H9 (cell line): ENCODE measurements at regions not wholly inside any gene's neighbourhood (a gene's known extent, or its start where the extent isn't known, plus 50 kb on each side); places are given as distances from the start of the nearest gene placed in this dataset.

Source experiments
- DNase-seq: peaks from one replicate; pipeline ENCODE4 v3.0.0-alpha.2; 2017
- H2AFZ ChIP-seq: one replicate; pipeline ENCODE4 v1.6.1; 2013; ENCODE audit warnings: mild to moderate bottlenecking, low read length, control low read depth, moderate library complexity
- H2AK5ac ChIP-seq: 2 replicates; pipeline ENCODE4 v1.6.1; 2013; ENCODE audit warnings: low read length, control low read depth, mixed read lengths; ENCODE audit not compliant: insufficient read length
- H2BK120ac ChIP-seq: one replicate; pipeline ENCODE4 v1.6.1; 2013; ENCODE audit warnings: low read depth, mild to moderate bottlenecking, low read length, control low read depth, inconsistent platforms; ENCODE audit not compliant: poor library complexity, severe bottlenecking
- H2BK12ac ChIP-seq: 2 replicates; pipeline ENCODE4 v1.6.1; 2013; ENCODE audit warnings: low read length, control low read depth, mixed read lengths, low read depth; ENCODE audit not compliant: insufficient read length
- H2BK15ac ChIP-seq: 2 replicates; pipeline ENCODE4 v1.6.1; 2013; ENCODE audit warnings: low read depth, low read length, control low read depth
- H2BK20ac ChIP-seq: one replicate; pipeline ENCODE4 v1.6.1; 2013; ENCODE audit warnings: low read depth, mild to moderate bottlenecking, low read length, control low read depth, inconsistent platforms; ENCODE audit not compliant: poor library complexity, severe bottlenecking
- H2BK5ac ChIP-seq: 2 replicates; pipeline ENCODE4 v1.6.1; 2013; ENCODE audit warnings: low read length, control low read depth, mixed read lengths; ENCODE audit not compliant: insufficient read length
- H3K14ac ChIP-seq: 2 replicates; pipeline ENCODE4 v1.6.1; 2013; ENCODE audit warnings: low read length, control low read depth; ENCODE audit not compliant: insufficient read depth
- H3K18ac ChIP-seq: 2 replicates; pipeline ENCODE4 v1.6.1; 2013; ENCODE audit warnings: low read depth, mild to moderate bottlenecking, mixed read lengths, low read length, control low read depth; ENCODE audit not compliant: insufficient read length
- H3K23ac ChIP-seq: 2 replicates; pipeline ENCODE4 v1.6.1; 2013; ENCODE audit warnings: low read length, control low read depth, mixed read lengths, low read depth; ENCODE audit not compliant: insufficient read length
- H3K23me2 ChIP-seq: 2 replicates; pipeline ENCODE4 v1.6.1; 2013; ENCODE audit warnings: low read depth, mild to moderate bottlenecking, mixed read lengths, low read length, control low read depth; ENCODE audit not compliant: insufficient read length, poor library complexity, severe bottlenecking
- H3K27ac ChIP-seq: 2 replicates; pipeline ENCODE4 v1.5.1; 2013; ENCODE audit warnings: low read length, control low read depth, mixed read lengths, low read depth; ENCODE audit not compliant: insufficient read length
- H3K27me3 ChIP-seq: 2 replicates; pipeline ENCODE4 v1.6.1; 2013; ENCODE audit warnings: low read length, control low read depth, inconsistent platforms; ENCODE audit not compliant: insufficient read depth
- H3K4ac ChIP-seq: 2 replicates; pipeline ENCODE4 v1.6.1; 2013; ENCODE audit warnings: low read depth, mild to moderate bottlenecking, control low read depth, inconsistent platforms, low read length, moderate library complexity
- H3K4me1 ChIP-seq: 2 replicates; pipeline ENCODE4 v1.6.1; 2013; ENCODE audit warnings: low read length, control low read depth, inconsistent platforms; ENCODE audit not compliant: insufficient read depth
- H3K4me2 ChIP-seq: 2 replicates; pipeline ENCODE4 v1.6.1; 2013; ENCODE audit warnings: low read length, control low read depth, mixed read lengths; ENCODE audit not compliant: insufficient read length, insufficient read depth
- H3K56ac ChIP-seq: 2 replicates; pipeline ENCODE4 v1.6.1; 2013; ENCODE audit warnings: low read depth, mild to moderate bottlenecking, mixed read lengths, low read length, control low read depth; ENCODE audit not compliant: insufficient read length
- H3K79me1 ChIP-seq: 2 replicates; pipeline ENCODE4 v1.6.1; 2013; ENCODE audit warnings: low read depth, mild to moderate bottlenecking, moderate library complexity, low read length, control low read depth, inconsistent platforms; ENCODE audit not compliant: insufficient read depth, poor library complexity, severe bottlenecking
- H3K79me2 ChIP-seq: 2 replicates; pipeline ENCODE4 v1.6.1; 2013; ENCODE audit warnings: low read length, control low read depth, inconsistent platforms; ENCODE audit not compliant: insufficient read depth
- H3K9ac ChIP-seq: 2 replicates; pipeline ENCODE4 v1.6.1; 2013; ENCODE audit warnings: low read length, control low read depth, mixed read lengths; ENCODE audit not compliant: insufficient read length; ENCODE audit errors: extremely low read depth
- H3K9me3 ChIP-seq: one replicate; pipeline ENCODE4 v1.6.1; 2013; ENCODE audit warnings: low read depth, low read length, inconsistent platforms; ENCODE audit not compliant: control insufficient read depth
- H3T11ph ChIP-seq: one replicate; pipeline ENCODE4 v1.6.1; 2013; ENCODE audit warnings: mild to moderate bottlenecking, low read length, control low read depth, inconsistent platforms
- H4K20me1 ChIP-seq: one replicate; pipeline ENCODE4 v1.6.1; 2013; ENCODE audit not compliant: control insufficient read depth, insufficient read length, insufficient read depth
- H4K5ac ChIP-seq: 2 replicates; pipeline ENCODE4 v1.6.1; 2013; ENCODE audit warnings: low read depth, mild to moderate bottlenecking, mixed read lengths, low read length, control low read depth; ENCODE audit not compliant: insufficient read length
- H4K8ac ChIP-seq: replicated peaks from 2 replicates; pipeline ENCODE4 v1.6.1; 2013; ENCODE audit warnings: low read length, control low read depth, mixed read lengths, low read depth; ENCODE audit not compliant: insufficient read length
- H4K91ac ChIP-seq: 2 replicates; pipeline ENCODE4 v1.6.1; 2013; ENCODE audit warnings: low read depth, mild to moderate bottlenecking, moderate library complexity, mixed read lengths, low read length, control low read depth; ENCODE audit not compliant: insufficient read length
- H3K27ac Mint-ChIP-seq, 3 experiments: 2 replicates in 2 of 3; 3 replicates in 1 of 3; pipeline ENCODE4 v1.8.0; 2020 to 2021; ENCODE audit warnings: mixed read lengths in 3 of 3, mild to moderate bottlenecking in 1 of 3, moderate library complexity in 1 of 3
- H3K27me3 Mint-ChIP-seq: 2 replicates; pipeline ENCODE4 v1.8.0; 2021; ENCODE audit warnings: low read depth, mild to moderate bottlenecking, moderate library complexity, mixed read lengths
- H3K36me3 Mint-ChIP-seq, 3 experiments: 2 replicates in 2 of 3; 3 replicates in 1 of 3; pipeline ENCODE4 v1.8.0; 2020 to 2021; ENCODE audit warnings: low read depth in 3 of 3, mixed read lengths in 3 of 3; ENCODE audit not compliant: insufficient read depth in 1 of 3
- H3K4me1 Mint-ChIP-seq, 2 experiments: 2 replicates each; pipeline ENCODE4 v1.8.0; 2020; ENCODE audit warnings: mixed read lengths in 2 of 2
- H3K4me3 Mint-ChIP-seq, 2 experiments: 2 replicates in 1 of 2; 3 replicates in 1 of 2; pipeline ENCODE4 v1.8.0; 2020 to 2021; ENCODE audit warnings: mild to moderate bottlenecking in 2 of 2, mixed read lengths in 2 of 2, moderate library complexity in 1 of 2
- H3K9me3 Mint-ChIP-seq, 2 experiments: 2 replicates in 1 of 2; 3 replicates in 1 of 2; pipeline ENCODE4 v1.8.0; 2020; ENCODE audit warnings: mild to moderate bottlenecking in 2 of 2, mixed read lengths in 2 of 2, moderate library complexity in 1 of 2
- CTCF ChIP-seq: fragments of 200-600 bp; sonication (generic); conservative IDR thresholded peaks from 3 replicates; pipeline ENCODE4 v1.8.0; 2021; ENCODE audit warnings: antibody characterized with exemption, mild to moderate bottlenecking
- WGBS: extraction: QIAGEN DNeasy Blood & Tissue Kit; methylation state at CpG from one replicate; pipeline ENCODE4 v1.1.7; 2013; ENCODE audit warnings: missing lambda C conversion rate, low lambda C conversion rate, mixed read lengths; ENCODE audit not compliant: insufficient read length; ENCODE audit errors: extremely low coverage; 5-methylcytosine and 5-hydroxymethylcytosine counted together

DNA sequence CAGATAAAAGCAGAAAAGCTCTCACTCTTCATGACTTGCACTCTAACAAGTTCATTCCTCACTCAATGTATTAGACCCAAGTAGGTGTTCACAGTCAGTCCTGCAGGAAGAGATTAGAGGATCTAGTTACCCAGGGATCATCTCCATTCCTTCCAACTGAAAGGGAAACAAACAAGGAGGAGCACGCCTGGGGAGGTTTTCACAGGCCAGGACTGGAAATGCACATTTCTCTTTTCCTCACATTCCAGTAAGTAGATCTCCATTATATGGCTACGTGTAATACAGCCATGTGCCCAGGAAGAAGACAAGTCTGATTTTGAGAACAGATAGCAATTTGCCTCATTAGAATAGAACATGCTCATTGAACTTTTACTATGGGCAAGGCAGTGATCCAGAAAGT, 1132.2 kb upstream of the FAM98A start:
- Histone ChIP-seq H3K18ac (no peak overlapping the region), H3K56ac (no peak overlapping the region), H2BK5ac (no peak overlapping the region), H3K23ac (no peak overlapping the region), H3K27me3 (no peaks in the 10 kb centered on the region), H3K79me2 (no peaks in the 10 kb centered on the region), H3K79me1 (no peaks in the 10 kb centered on the region), H3K9ac (no peak overlapping the region), H3K14ac (no peak overlapping the region), H3K9me3 (no peaks in the 10 kb centered on the region), H3K27ac (no peak overlapping the region), H4K91ac (no peak overlapping the region), H2BK20ac (no peak overlapping the region), H2BK12ac (no peak overlapping the region), H3T11ph (no peak overlapping the region), H3K4me1 (peaks cover 2% of the 10 kb centered on the region; the same call in 1 of the 2 replicates), H3K4me2 (no peak overlapping the region), H3K4ac (no peak overlapping the region), H4K5ac (no peak overlapping the region), H4K20me1 (no peaks in the 10 kb centered on the region), H2BK15ac (no peak overlapping the region), H2AFZ (no peak overlapping the region), H2BK120ac (no peak overlapping the region), H4K8ac (no peak overlapping the region), H3K23me2 (no peaks in the 10 kb centered on the region), H2AK5ac (no peak overlapping the region)
- no peak for DNase-seq
- Mint-ChIP-seq H3K9me3 (no peaks in the 10 kb centered on the region), H3K27ac (peak overlapping the region in 1 of 3 experiments; percentile 1; a peak in 1 of 7 replicates), H3K4me3 (no peak overlapping the region), H3K27me3 (peaks cover 1% of the 10 kb centered on the region; the same call in 1 of the 2 replicates), H3K4me1 (peaks cover 46 to 48% of the 10 kb centered on the region in 2 experiments), H3K36me3 (peaks cover 4 to 6% (median 6%) of the 10 kb centered on the region in 3 experiments; a peak in 3 of 7 replicates)
- no peak for TF ChIP-seq CTCF
- no CpG with 5 or more reads among the region's 2 CpGs for WGBS
